ENCODE measurements at regions not wholly inside any gene's neighbourhood (a gene's known extent, or its start where the extent isn't known, plus 50 kb on each side); places are given as distances from the start of the nearest gene placed in this dataset.

DNA sequence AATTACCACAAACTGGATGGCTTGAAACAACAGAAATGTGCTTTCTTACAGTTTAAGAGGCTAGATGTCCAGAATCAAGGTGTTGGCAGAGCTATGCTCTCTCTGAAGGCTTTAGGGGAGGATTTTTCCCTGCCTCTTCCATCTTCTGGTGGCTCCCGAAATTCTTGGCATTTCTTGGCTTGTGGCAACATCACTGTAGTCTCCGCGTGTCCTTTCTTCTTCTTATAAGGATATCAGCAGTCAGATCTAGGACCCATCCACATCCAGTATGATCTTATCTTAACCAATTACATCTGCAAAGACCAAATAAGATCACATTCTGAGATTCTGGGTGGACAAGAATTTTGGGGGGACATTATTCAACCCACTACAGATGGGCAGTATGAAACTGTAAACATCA lies 119.2 kb upstream of the PMFBP1 start:
- H3K79me2 ChIP-seq (ENCODE audit: insufficient read depth, low read length) = no peaks in the 10 kb centered on the region
- no peaks in the 10 kb centered on the region for H3K27me3 ChIP-seq (ENCODE audit: insufficient read depth, low read length)
- peak overlapping the region; percentile 46 for H3K4me3 ChIP-seq (ENCODE audit: insufficient read depth, low read length)
- no peaks in the 10 kb centered on the region for H3K9me3 ChIP-seq (ENCODE audit: low read depth, low read length)
- H3K4me2 ChIP-seq (ENCODE audit: insufficient read depth, low read length) = peak overlapping the region; percentile 78
- peak; percentile 1 for DNase-seq (ENCODE audit: insufficient read length, low spot score, missing footprints)
- H3K36me3 ChIP-seq (ENCODE audit: insufficient read depth, low read length) = no peaks in the 10 kb centered on the region
- peak overlapping the region; percentile 69 for H2AFZ ChIP-seq (ENCODE audit: low read length)
- TF ChIP-seq, protein P1, sequence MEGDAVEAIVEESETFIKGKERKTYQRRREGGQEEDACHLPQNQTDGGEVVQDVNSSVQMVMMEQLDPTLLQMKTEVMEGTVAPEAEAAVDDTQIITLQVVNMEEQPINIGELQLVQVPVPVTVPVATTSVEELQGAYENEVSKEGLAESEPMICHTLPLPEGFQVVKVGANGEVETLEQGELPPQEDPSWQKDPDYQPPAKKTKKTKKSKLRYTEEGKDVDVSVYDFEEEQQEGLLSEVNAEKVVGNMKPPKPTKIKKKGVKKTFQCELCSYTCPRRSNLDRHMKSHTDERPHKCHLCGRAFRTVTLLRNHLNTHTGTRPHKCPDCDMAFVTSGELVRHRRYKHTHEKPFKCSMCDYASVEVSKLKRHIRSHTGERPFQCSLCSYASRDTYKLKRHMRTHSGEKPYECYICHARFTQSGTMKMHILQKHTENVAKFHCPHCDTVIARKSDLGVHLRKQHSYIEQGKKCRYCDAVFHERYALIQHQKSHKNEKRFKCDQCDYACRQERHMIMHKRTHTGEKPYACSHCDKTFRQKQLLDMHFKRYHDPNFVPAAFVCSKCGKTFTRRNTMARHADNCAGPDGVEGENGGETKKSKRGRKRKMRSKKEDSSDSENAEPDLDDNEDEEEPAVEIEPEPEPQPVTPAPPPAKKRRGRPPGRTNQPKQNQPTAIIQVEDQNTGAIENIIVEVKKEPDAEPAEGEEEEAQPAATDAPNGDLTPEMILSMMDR (IDR thresholded peaks at IDR 0.05; ENCODE audit: extremely low read depth, low read depth, low read length) = no peak
- peak overlapping the region; percentile 94 for H3K27ac ChIP-seq (ENCODE audit: low read depth, low read length)
- H3K4me1 ChIP-seq (ENCODE audit: insufficient read depth, low read length) = peaks cover 23% of the 10 kb centered on the region
- no peaks in the 10 kb centered on the region for H4K20me1 ChIP-seq (ENCODE audit: insufficient read depth, low read length)

DNA sequence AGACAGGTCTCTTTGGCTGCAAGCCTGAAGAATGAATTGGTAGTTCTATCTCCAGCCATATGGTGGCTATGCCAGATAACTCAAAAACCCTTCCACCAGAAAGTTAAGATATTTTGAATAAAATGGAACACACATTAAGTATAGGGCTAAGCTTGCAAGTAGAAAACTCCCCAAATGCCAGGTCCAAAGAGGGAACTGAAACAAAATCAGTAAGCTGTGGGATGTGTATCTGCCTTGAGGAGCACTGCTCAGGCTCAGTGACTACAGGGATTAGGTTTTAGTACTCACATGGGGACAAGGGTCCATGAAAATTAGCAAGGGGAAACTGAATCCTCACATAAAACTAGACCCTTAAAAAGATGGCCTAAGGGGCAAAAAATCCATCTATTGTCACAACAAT lies 115.7 kb upstream of the PMFBP1 start:
- H2AFZ ChIP-seq (ENCODE audit: low read length) = no peak overlapping the region
- TF ChIP-seq, protein P1 (IDR thresholded peaks at IDR 0.05; ENCODE audit: extremely low read depth, low read depth, low read length) = no peak
- no peak overlapping the region for H3K4me2 ChIP-seq (ENCODE audit: insufficient read depth, low read length)
- H3K36me3 ChIP-seq (ENCODE audit: insufficient read depth, low read length) = no peaks in the 10 kb centered on the region
- no peaks in the 10 kb centered on the region for H3K27me3 ChIP-seq (ENCODE audit: insufficient read depth, low read length)
- H3K9me3 ChIP-seq (ENCODE audit: low read depth, low read length) = no peaks in the 10 kb centered on the region
- no peaks in the 10 kb centered on the region for H3K79me2 ChIP-seq (ENCODE audit: insufficient read depth, low read length)
- H3K4me3 ChIP-seq (ENCODE audit: insufficient read depth, low read length) = no peak overlapping the region
- no peaks in the 10 kb centered on the region for H4K20me1 ChIP-seq (ENCODE audit: insufficient read depth, low read length)
- H3K27ac ChIP-seq (ENCODE audit: low read depth, low read length) = no peak overlapping the region
- H3K4me1 ChIP-seq (ENCODE audit: insufficient read depth, low read length) = peaks cover 26% of the 10 kb centered on the region
- no peak for DNase-seq (ENCODE audit: insufficient read length, low spot score, missing footprints)

DNA sequence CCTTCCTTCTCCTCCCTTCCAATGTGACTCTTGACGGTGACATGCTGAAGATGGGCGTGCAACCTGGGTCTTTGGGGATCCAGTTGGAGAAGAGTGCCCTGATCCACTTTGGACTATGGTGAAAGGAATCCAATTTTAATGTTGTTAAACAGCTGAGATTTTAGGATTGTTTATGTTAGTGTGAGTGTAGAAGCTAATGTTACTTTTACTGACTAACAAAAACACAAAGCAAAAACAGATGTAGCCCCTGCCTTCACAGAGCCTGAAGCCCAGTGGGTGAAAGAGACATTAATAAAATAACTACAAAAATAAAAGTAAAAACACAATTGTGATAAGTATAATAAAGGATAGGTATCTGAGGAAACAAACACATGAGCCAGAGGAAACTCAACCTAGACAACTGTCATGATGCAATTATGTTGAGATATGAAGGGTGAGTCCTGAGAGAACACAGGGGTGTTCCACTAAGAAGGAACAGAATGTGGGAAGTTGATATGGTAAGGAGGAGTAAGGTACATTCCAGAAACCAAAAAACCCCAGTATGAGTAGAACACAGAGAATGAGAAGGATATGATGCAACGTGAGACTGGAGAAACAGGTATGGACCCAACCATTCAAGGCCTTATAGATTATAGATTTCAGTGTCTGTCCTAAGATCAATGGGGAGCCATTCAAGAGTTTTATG lies 115.1 kb upstream of the PMFBP1 start:
- Histone ChIP-seq H3K4me2 (ENCODE audit: insufficient read depth, low read length) (no peak overlapping the region), H3K27ac (ENCODE audit: low read depth, low read length) (no peak overlapping the region), H3K4me3 (ENCODE audit: insufficient read depth, low read length) (no peak overlapping the region), H3K9me3 (ENCODE audit: low read depth, low read length) (no peaks in the 10 kb centered on the region), H3K79me2 (ENCODE audit: insufficient read depth, low read length) (no peaks in the 10 kb centered on the region), H3K36me3 (ENCODE audit: insufficient read depth, low read length) (no peaks in the 10 kb centered on the region), H3K27me3 (ENCODE audit: insufficient read depth, low read length) (no peaks in the 10 kb centered on the region), H4K20me1 (ENCODE audit: insufficient read depth, low read length) (no peaks in the 10 kb centered on the region), H2AFZ (ENCODE audit: low read length) (no peak overlapping the region), H3K4me1 (ENCODE audit: insufficient read depth, low read length) (peaks cover 23% of the 10 kb centered on the region)
- no peak for DNase-seq (ENCODE audit: insufficient read length, low spot score, missing footprints)
- TF ChIP-seq, protein P1 (IDR thresholded peaks at IDR 0.05; ENCODE audit: extremely low read depth, low read depth, low read length) = no peak

DNA sequence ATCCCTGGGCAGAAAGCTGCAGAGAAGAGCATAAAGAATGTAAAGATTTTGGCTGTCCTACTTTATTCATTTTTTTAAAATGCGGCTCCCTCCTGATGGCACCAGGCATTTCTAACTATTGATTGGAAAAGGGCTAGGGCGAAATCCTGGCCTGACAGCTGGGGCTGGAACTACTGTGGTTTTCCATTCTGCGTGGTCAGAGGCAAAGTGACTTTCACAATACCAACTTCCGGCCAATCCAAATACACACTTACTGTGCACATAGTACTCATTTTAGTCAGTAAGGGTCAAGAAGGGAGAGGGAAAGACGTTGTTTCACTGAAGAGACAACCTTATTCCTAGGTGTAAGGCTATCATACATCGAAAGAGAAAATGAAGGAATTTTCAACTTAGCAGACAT lies 113.8 kb upstream of the PMFBP1 start:
- TF ChIP-seq, protein P1 (IDR thresholded peaks at IDR 0.05; ENCODE audit: extremely low read depth, low read depth, low read length) = no peak
- no peak for DNase-seq (ENCODE audit: insufficient read length, low spot score, missing footprints)
- Histone ChIP-seq H3K79me2 (ENCODE audit: insufficient read depth, low read length) (no peaks in the 10 kb centered on the region), H3K27ac (ENCODE audit: low read depth, low read length) (no peak overlapping the region), H2AFZ (ENCODE audit: low read length) (peak overlapping the region; percentile 4), H3K9me3 (ENCODE audit: low read depth, low read length) (no peaks in the 10 kb centered on the region), H3K4me3 (ENCODE audit: insufficient read depth, low read length) (no peak overlapping the region), H4K20me1 (ENCODE audit: insufficient read depth, low read length) (no peaks in the 10 kb centered on the region), H3K4me2 (ENCODE audit: insufficient read depth, low read length) (no peak overlapping the region), H3K4me1 (ENCODE audit: insufficient read depth, low read length) (peaks cover 10% of the 10 kb centered on the region), H3K27me3 (ENCODE audit: insufficient read depth, low read length) (no peaks in the 10 kb centered on the region), H3K36me3 (ENCODE audit: insufficient read depth, low read length) (no peaks in the 10 kb centered on the region)
